Thyroid gland (tissue), 4 donors: ENCODE measurements at regions not wholly inside any gene's neighbourhood (a gene's known extent, or its start where the extent isn't known, plus 50 kb on each side); places are given as distances from the start of the nearest gene placed in this dataset.

Source experiments
- DNase-seq, 2 donors: peaks; one replicate each; pipeline ENCODE4 v3.0.0-alpha.2; 2019
- H3K27ac ChIP-seq, 3 donors: fragments of 200-600 bp; sonication (generic); 1 replicate in 2 of 3; 2 replicates in 1 of 3; pipeline ENCODE4 v1.5.1; 2016 to 2019; ENCODE audit warnings: mild to moderate bottlenecking in 1 of 3, moderate library complexity in 1 of 3
- H3K27me3 ChIP-seq: fragments of 200-600 bp; sonication (generic); one replicate; pipeline ENCODE4 v1.5.1; 2019
- H3K36me3 ChIP-seq, 2 donors: fragments of 200-600 bp; sonication (generic); one replicate each; pipeline ENCODE4 v1.5.1; 2016 to 2019
- H3K4me1 ChIP-seq, 2 donors: fragments of 200-600 bp; sonication (generic); one replicate each; pipeline ENCODE4 v1.5.1; 2017 to 2019
- H3K4me3 ChIP-seq, 3 donors: fragments of 200-600 bp; sonication (generic); replicated peaks in 1 of 3; 1 replicate in 2 of 3; 2 replicates in 1 of 3; pipeline ENCODE4 v1.5.1; 2016; ENCODE audit warnings: mild to moderate bottlenecking in 1 of 3
- H3K9me3 ChIP-seq: fragments of 200-600 bp; sonication (generic); one replicate; pipeline ENCODE4 v1.5.1; 2017
- POLR2A ChIP-seq, 2 donors: fragments of 450-650 bp; IDR thresholded peaks; one replicate each; pipeline ENCODE4 v1.6.1; 2017; ENCODE audit warnings: antibody characterized with exemption in 2 of 2, mild to moderate bottlenecking in 2 of 2, moderate library complexity in 1 of 2
- WGBS, 2 donors: methylation state at CpG; one replicate each; pipeline ENCODE4 v1.1.5; 2017; 5-methylcytosine and 5-hydroxymethylcytosine counted together
- intact Hi-C: fragments of 100-400 bp; cut with DNase I; formaldehyde crosslinking; loops from one replicate; pipeline ENCODE4 v1.15.1; 2023
- TF ChIP-seq, protein P1 (sequence below), 6 experiments: fragments of 200-600 bp in 3 of 6; fragments of 450-650 bp in 3 of 6; sonication (generic) in 3 of 6; IDR thresholded peaks; one replicate each; pipeline ENCODE4 v1.5.1; 2016 to 2019; ENCODE audit warnings: antibody characterized with exemption in 6 of 6, mild to moderate bottlenecking in 2 of 6, inconsistent platforms in 1 of 6, moderate library complexity in 1 of 6

DNA sequence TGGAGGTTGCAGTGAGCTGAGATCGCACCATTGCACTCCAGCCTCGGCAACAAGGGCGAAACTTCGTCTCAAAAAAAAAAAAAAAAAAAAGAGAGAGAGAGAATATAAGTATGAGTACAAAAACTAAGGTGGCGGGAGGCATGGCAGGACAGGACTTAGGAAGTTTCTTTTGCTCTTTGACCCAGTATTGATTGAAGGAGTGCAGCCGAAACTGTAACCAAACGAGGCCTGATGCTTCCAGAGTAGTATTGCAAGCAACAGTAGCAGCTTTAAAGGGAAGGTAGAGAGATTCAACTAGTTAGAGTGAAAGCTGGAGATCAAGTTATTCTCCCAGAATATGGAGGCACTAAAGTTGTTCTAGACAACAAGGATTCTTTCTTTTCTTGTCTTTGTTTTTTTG, 99.2 kb upstream of the CASZ1 start:
- 79 to 86% methylated on average over 7 of the region's 7 CpGs for WGBS, 2 donors
- no peaks in the 10 kb centered on the region for H3K9me3 ChIP-seq
- no peak overlapping the region for H3K4me3 ChIP-seq
- DNase-seq: no peak
- H3K36me3 ChIP-seq: no peaks in the 10 kb centered on the region
- TF ChIP-seq, protein P1, sequence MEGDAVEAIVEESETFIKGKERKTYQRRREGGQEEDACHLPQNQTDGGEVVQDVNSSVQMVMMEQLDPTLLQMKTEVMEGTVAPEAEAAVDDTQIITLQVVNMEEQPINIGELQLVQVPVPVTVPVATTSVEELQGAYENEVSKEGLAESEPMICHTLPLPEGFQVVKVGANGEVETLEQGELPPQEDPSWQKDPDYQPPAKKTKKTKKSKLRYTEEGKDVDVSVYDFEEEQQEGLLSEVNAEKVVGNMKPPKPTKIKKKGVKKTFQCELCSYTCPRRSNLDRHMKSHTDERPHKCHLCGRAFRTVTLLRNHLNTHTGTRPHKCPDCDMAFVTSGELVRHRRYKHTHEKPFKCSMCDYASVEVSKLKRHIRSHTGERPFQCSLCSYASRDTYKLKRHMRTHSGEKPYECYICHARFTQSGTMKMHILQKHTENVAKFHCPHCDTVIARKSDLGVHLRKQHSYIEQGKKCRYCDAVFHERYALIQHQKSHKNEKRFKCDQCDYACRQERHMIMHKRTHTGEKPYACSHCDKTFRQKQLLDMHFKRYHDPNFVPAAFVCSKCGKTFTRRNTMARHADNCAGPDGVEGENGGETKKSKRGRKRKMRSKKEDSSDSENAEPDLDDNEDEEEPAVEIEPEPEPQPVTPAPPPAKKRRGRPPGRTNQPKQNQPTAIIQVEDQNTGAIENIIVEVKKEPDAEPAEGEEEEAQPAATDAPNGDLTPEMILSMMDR (IDR thresholded peaks at IDR 0.05): no peak
- TF ChIP-seq POLR2A (IDR thresholded peaks at IDR 0.05): no peak
- H3K27me3 ChIP-seq: no peaks in the 10 kb centered on the region
- no peak overlapping the region for H3K27ac ChIP-seq
- peaks cover 3% of the 10 kb centered on the region in 2 donors for H3K4me1 ChIP-seq
- intact Hi-C loops: no loop called here

DNA sequence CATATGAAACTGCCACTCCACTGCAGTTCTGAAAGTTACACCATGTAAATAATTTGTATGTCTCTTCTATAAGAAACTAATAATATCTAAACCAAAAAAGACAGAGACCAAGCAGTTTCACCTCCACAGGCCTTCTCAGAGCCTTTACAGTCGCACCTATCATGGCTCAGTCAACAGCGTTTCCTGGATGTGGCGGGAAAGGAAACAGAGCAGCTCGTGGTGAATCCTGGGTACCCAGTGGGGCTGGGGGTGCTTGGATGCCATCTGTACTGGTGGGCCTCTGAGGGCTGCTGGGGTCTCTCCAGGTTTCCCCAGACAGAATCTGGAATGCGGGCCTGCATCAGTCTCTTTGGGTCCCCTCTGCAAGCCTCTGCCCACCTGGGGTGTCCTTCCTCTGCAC, 100.2 kb upstream of the CASZ1 start:
- no peak overlapping the region for H3K4me3 ChIP-seq
- H3K36me3 ChIP-seq: no peaks in the 10 kb centered on the region
- WGBS, 2 donors: 77 to 84% methylated on average over 5 of the region's 5 CpGs
- intact Hi-C loops: no loop called here
- no peaks in the 10 kb centered on the region for H3K27me3 ChIP-seq
- H3K9me3 ChIP-seq: no peaks in the 10 kb centered on the region
- DNase-seq: no peak
- TF ChIP-seq, protein P1 (IDR thresholded peaks at IDR 0.05): no peak
- no peak for TF ChIP-seq POLR2A (IDR thresholded peaks at IDR 0.05)
- H3K4me1 ChIP-seq: peaks cover 12 to 13% of the 10 kb centered on the region in 2 donors
- no peak overlapping the region for H3K27ac ChIP-seq

DNA sequence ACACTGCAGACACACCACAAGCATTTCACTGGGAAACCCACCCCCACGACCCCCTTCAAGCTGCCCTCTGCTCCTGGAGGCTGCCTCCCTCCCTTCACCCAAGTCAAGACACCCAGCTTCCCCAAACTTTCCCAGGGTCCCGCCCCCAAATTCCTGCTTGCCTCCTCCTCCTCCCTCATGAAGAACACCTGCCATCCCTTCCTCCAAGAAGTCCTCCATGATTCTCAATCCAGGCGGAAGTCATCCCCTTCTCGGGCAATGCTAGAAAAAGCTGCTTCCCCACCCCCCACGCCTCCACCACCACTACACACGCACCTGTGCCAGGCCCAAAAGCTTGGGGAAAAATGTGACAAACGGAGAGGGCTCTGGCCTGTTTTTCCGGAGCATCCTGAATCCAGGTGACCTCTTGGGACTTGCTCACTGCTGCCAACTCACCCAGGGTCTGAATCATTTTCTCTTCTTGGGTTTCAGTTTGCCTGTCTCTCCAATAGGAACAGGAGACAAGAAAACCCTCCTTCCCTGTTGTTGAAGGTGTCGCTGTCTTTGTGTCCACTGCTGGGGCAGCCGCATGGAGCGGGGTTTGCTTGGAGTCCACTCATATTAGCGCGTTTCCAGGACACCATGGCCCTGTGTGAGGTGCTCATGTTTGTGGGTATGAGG, 101.0 kb upstream of the CASZ1 start:
- TF ChIP-seq POLR2A (IDR thresholded peaks at IDR 0.05): no peak
- TF ChIP-seq, protein P1 (IDR thresholded peaks at IDR 0.05): no peak
- H3K4me1 ChIP-seq: peaks cover 12 to 13% of the 10 kb centered on the region in 2 donors
- no peaks in the 10 kb centered on the region for H3K27me3 ChIP-seq
- DNase-seq: no peak
- intact Hi-C loops: no loop called here
- H3K27ac ChIP-seq: no peak overlapping the region
- no peak overlapping the region for H3K4me3 ChIP-seq
- no peaks in the 10 kb centered on the region for H3K36me3 ChIP-seq
- no peaks in the 10 kb centered on the region for H3K9me3 ChIP-seq
- WGBS, 2 donors: 86 to 90% methylated on average over 13 of the region's 13 CpGs

DNA sequence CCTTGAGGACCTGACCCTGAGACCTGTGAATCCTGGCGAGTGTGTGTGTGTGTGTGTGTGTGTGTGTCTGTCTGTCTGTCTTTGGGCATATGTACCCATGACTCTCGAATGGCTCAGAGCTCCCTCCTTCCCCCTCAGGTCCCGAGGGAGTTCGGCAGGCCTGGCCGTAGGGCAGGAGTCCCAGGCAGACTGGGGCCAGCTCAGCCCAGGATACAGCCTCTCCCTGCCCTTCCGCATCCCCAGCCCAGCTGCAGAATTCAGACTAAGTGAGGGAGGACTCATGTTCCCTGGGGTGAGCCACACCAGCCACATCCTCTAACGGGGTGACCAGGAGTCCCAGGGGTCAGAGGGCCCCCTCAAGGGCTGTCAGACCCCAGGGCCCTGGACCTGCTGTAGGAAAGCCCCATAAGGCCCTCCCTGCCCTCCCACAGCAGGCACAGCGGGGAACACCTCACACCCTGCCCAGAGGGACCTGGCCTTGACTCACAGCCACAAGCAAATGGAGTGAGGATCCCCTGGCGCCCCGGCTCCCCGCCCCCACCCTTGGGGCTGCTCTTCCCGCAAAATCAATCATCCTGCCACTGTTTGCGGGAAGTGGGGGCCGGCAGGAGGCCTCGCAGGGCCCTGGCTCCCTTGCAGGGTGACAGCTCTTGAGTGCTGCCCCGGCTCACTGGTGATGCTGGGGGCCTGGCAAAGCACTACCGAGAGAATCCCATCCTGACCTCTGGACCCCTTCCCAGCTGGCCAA, 101.7 kb upstream of the CASZ1 start:
- no peak for DNase-seq
- 70 to 74% methylated on average over 2 to 7 of the region's 17 CpGs for WGBS, 2 donors
- Histone ChIP-seq H3K27me3 (no peaks in the 10 kb centered on the region), H3K27ac (no peak overlapping the region), H3K36me3 (no peaks in the 10 kb centered on the region), H3K4me3 (no peak overlapping the region), H3K4me1 (peaks cover 12 to 13% of the 10 kb centered on the region in 2 donors), H3K9me3 (no peaks in the 10 kb centered on the region)
- intact Hi-C loops: no loop called here
- TF ChIP-seq, protein P1 (IDR thresholded peaks at IDR 0.05): no peak
- TF ChIP-seq POLR2A (IDR thresholded peaks at IDR 0.05): no peak

DNA sequence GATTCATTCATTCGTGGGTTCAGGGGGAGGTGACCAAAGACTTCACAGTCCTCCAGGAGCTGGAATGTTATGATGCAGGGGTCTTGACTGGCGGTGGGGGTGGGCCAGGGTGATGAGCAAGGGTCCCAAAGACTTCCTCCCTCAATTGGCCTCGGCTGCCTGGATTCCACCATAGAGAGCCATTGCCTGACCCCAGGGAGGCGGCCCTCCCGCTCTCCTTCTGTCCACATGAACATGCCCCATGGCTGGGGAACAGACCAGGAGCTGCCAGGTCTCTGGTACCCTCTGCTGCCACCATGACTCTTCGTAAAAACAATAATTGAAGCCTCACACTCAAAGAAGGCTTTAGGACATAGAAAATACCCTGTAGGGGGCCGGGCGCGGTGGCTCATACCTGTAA, 102.5 kb upstream of the CASZ1 start:
- Histone ChIP-seq H3K36me3 (no peaks in the 10 kb centered on the region), H3K9me3 (no peaks in the 10 kb centered on the region), H3K4me3 (no peak overlapping the region), H3K4me1 (peaks cover 12 to 13% of the 10 kb centered on the region in 2 donors), H3K27ac (no peak overlapping the region), H3K27me3 (no peaks in the 10 kb centered on the region)
- TF ChIP-seq POLR2A (IDR thresholded peaks at IDR 0.05): no peak
- intact Hi-C loops: no loop called here
- DNase-seq: no peak
- 79 to 85% methylated on average over 6 to 9 of the region's 9 CpGs for WGBS, 2 donors
